ENCODE measurements at regions not wholly inside any gene's neighbourhood (a gene's known extent, or its start where the extent isn't known, plus 50 kb on each side); places are given as distances from the start of the nearest gene placed in this dataset.

- WGBS (ENCODE audit: insufficient coverage, low coverage, low lambda C conversion rate, missing lambda C conversion rate), result 89% methylated on average over 1 of the region's 1 CpG
These were observed 86.0 kb upstream of the GALNT15 start for GRCh38 chr3:16088496-16088895.

DNA sequence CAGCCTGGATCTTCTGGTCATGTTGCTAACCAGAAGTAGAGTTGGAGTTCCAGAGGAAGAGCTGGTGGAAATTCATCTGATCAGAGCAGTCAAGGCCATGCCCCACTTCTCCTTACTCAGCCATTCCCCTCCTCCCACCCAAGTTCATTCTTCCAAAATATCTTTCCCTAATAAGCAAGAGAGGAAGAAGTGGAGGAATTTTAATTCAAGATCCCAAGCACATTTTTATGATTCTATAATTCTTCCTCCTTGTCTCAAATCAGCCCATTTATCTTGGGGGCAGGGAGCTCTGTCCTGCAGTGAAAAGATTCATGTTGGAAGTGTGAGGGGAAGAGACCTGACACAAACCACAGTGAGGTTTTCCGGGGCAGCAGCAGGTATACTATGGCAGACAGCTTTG, 85.0 kb upstream of the GALNT15 start:
- intact Hi-C loops (cut with DNase I), result no loop called here
- DNase-seq, result no peak
- no peaks in the 10 kb centered on the region for H3K27me3 ChIP-seq
- H3K9me3 ChIP-seq, result no peaks in the 10 kb centered on the region
- 100% methylated on average over 1 of the region's 1 CpG for WGBS (ENCODE audit: insufficient coverage, low coverage, low lambda C conversion rate, missing lambda C conversion rate)
- H3K4me1 ChIP-seq, result peaks cover 0 to 4% (median 0%) of the 10 kb centered on the region in 4 donors
- no peaks in the 10 kb centered on the region for H3K36me3 ChIP-seq
- H3K27ac ChIP-seq, result no peak overlapping the region
- H3K4me3 ChIP-seq, result no peak overlapping the region
- TF ChIP-seq CTCF (IDR thresholded peaks at IDR 0.05) (no peak), POLR2A (IDR thresholded peaks at IDR 0.05) (no peak)
- ATAC-seq, result no peak

More at GRCh38 chr3:16088496-16088895, 86.0 kb upstream of the GALNT15 start:
- Histone ChIP-seq H3K27me3 (no peaks in the 10 kb centered on the region), H3K4me1 (peaks cover 0 to 4% (median 0%) of the 10 kb centered on the region in 4 donors), H3K4me3 (no peak overlapping the region), H3K36me3 (no peaks in the 10 kb centered on the region), H3K27ac (no peak overlapping the region), H3K9me3 (no peaks in the 10 kb centered on the region)
- DNase-seq (no peak), ATAC-seq (no peak)
- intact Hi-C loops (cut with DNase I), result no loop called here
- TF ChIP-seq CTCF (IDR thresholded peaks at IDR 0.05) (no peak), POLR2A (IDR thresholded peaks at IDR 0.05) (no peak)

- no peak overlapping the region for H3K27ac ChIP-seq
- no peak for DNase-seq
- H3K9me3 ChIP-seq, result no peaks in the 10 kb centered on the region
- peak in 2 of 4 donors; percentile 38 to 87 for ATAC-seq
- H3K27me3 ChIP-seq, result no peaks in the 10 kb centered on the region
- H3K4me1 ChIP-seq, result peaks cover 0 to 4% (median 0%) of the 10 kb centered on the region in 4 donors
- H3K4me3 ChIP-seq, result no peak overlapping the region
- intact Hi-C loops (cut with DNase I), result no loop called here
- no CpG with 5 or more reads among the region's 1 CpG for WGBS (ENCODE audit: insufficient coverage, low coverage, low lambda C conversion rate, missing lambda C conversion rate)
- no peaks in the 10 kb centered on the region for H3K36me3 ChIP-seq
- TF ChIP-seq POLR2A (IDR thresholded peaks at IDR 0.05) (no peak), CTCF (IDR thresholded peaks at IDR 0.05) (no peak)
These were observed 84.5 kb upstream of the GALNT15 start for GRCh38 chr3:16090024-16090423.

GRCh38 chr3:16090706-16091105, 83.8 kb upstream of the GALNT15 start:
- ATAC-seq (no peak), DNase-seq (no peak)
- no peak overlapping the region for H3K27ac ChIP-seq
- no peak overlapping the region for H3K4me3 ChIP-seq
- TF ChIP-seq CTCF (IDR thresholded peaks at IDR 0.05) (no peak), POLR2A (IDR thresholded peaks at IDR 0.05) (no peak)
- no peaks in the 10 kb centered on the region for H3K36me3 ChIP-seq
- H3K9me3 ChIP-seq, result no peaks in the 10 kb centered on the region
- no peaks in the 10 kb centered on the region for H3K4me1 ChIP-seq
- intact Hi-C loops (cut with DNase I), result no loop called here
- H3K27me3 ChIP-seq, result no peaks in the 10 kb centered on the region

- no peak overlapping the region for H3K4me3 ChIP-seq
- WGBS (ENCODE audit: insufficient coverage, low coverage, low lambda C conversion rate, missing lambda C conversion rate), result 93% methylated on average over 5 of the region's 5 CpGs
- no peaks in the 10 kb centered on the region for H3K27me3 ChIP-seq
- no peaks in the 10 kb centered on the region for H3K36me3 ChIP-seq
- no peaks in the 10 kb centered on the region for H3K9me3 ChIP-seq
- TF ChIP-seq CTCF (IDR thresholded peaks at IDR 0.05) (no peak), POLR2A (IDR thresholded peaks at IDR 0.05) (no peak)
- H3K27ac ChIP-seq, result no peak overlapping the region
- no peaks in the 10 kb centered on the region for H3K4me1 ChIP-seq
- no peak for ATAC-seq
- intact Hi-C loops (cut with DNase I), result no loop called here
- DNase-seq, result no peak
These were observed 81.6 kb upstream of the GALNT15 start for GRCh38 chr3:16092923-16093322.
